ENCODE measurements at regions not wholly inside any gene's neighbourhood (a gene's known extent, or its start where the extent isn't known, plus 50 kb on each side); places are given as distances from the start of the nearest gene placed in this dataset.

- Histone ChIP-seq H3K4me3 (no peak overlapping the region), H3K27ac (replicated peaks) (no peak overlapping the region), H3K4me1 (no peaks in the 10 kb centered on the region), H3K9me3 (replicated peaks) (no peaks in the 10 kb centered on the region), H3K36me3 (no peaks in the 10 kb centered on the region), H3K27me3 (ENCODE audit: low read depth) (no peaks in the 10 kb centered on the region)
- intact Hi-C loops (cut with micrococcal nuclease): no loop called here
- DNase-seq: no peak
- TF ChIP-seq, protein P1, sequence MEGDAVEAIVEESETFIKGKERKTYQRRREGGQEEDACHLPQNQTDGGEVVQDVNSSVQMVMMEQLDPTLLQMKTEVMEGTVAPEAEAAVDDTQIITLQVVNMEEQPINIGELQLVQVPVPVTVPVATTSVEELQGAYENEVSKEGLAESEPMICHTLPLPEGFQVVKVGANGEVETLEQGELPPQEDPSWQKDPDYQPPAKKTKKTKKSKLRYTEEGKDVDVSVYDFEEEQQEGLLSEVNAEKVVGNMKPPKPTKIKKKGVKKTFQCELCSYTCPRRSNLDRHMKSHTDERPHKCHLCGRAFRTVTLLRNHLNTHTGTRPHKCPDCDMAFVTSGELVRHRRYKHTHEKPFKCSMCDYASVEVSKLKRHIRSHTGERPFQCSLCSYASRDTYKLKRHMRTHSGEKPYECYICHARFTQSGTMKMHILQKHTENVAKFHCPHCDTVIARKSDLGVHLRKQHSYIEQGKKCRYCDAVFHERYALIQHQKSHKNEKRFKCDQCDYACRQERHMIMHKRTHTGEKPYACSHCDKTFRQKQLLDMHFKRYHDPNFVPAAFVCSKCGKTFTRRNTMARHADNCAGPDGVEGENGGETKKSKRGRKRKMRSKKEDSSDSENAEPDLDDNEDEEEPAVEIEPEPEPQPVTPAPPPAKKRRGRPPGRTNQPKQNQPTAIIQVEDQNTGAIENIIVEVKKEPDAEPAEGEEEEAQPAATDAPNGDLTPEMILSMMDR (IDR thresholded peaks at IDR 0.05; ENCODE audit: borderline replicate concordance): no peak
Observed at GRCh38 chr20:11091511-11091910, 417.7 kb upstream of the JAG1 start.

- no peaks in the 10 kb centered on the region for H3K27me3 ChIP-seq (ENCODE audit: low read depth)
- H3K9me3 ChIP-seq (replicated peaks): no peaks in the 10 kb centered on the region
- no peak for DNase-seq
- TF ChIP-seq, protein P1 (IDR thresholded peaks at IDR 0.05; ENCODE audit: borderline replicate concordance): no peak
- H3K27ac ChIP-seq (replicated peaks): no peak overlapping the region
- H3K4me3 ChIP-seq: no peak overlapping the region
- no peaks in the 10 kb centered on the region for H3K36me3 ChIP-seq
- no peaks in the 10 kb centered on the region for H3K4me1 ChIP-seq
- intact Hi-C loops (cut with micrococcal nuclease): no loop called here
Observed at GRCh38 chr20:11092151-11092550, 418.4 kb upstream of the JAG1 start.

- Histone ChIP-seq H3K27me3 (ENCODE audit: low read depth) (no peaks in the 10 kb centered on the region), H3K9me3 (replicated peaks) (no peaks in the 10 kb centered on the region), H3K27ac (replicated peaks) (no peak overlapping the region), H3K4me3 (no peak overlapping the region), H3K36me3 (no peaks in the 10 kb centered on the region), H3K4me1 (no peaks in the 10 kb centered on the region)
- TF ChIP-seq, protein P1 (IDR thresholded peaks at IDR 0.05; ENCODE audit: borderline replicate concordance): no peak
- intact Hi-C loops (cut with micrococcal nuclease): no loop called here
- no peak for DNase-seq
Observed at GRCh38 chr20:11094196-11094595, 420.4 kb upstream of the JAG1 start.

GRCh38 chr20:11094711-11095110, 420.9 kb upstream of the JAG1 start:
- DNase-seq: no peak
- Histone ChIP-seq H3K27me3 (ENCODE audit: low read depth) (no peaks in the 10 kb centered on the region), H3K36me3 (no peaks in the 10 kb centered on the region), H3K9me3 (replicated peaks) (no peaks in the 10 kb centered on the region), H3K27ac (replicated peaks) (no peak overlapping the region), H3K4me3 (no peak overlapping the region), H3K4me1 (no peaks in the 10 kb centered on the region)
- TF ChIP-seq, protein P1 (IDR thresholded peaks at IDR 0.05; ENCODE audit: borderline replicate concordance): no peak
- intact Hi-C loops (cut with micrococcal nuclease): no loop called here

- intact Hi-C loops (cut with micrococcal nuclease): no loop called here
- H3K4me3 ChIP-seq: no peak overlapping the region
- no peak for DNase-seq
- TF ChIP-seq, protein P1 (IDR thresholded peaks at IDR 0.05; ENCODE audit: borderline replicate concordance): peak; percentile 47
- H3K36me3 ChIP-seq: no peaks in the 10 kb centered on the region
- no peaks in the 10 kb centered on the region for H3K9me3 ChIP-seq (replicated peaks)
- H3K27me3 ChIP-seq (ENCODE audit: low read depth): no peaks in the 10 kb centered on the region
- no peaks in the 10 kb centered on the region for H3K4me1 ChIP-seq
- no peak overlapping the region for H3K27ac ChIP-seq (replicated peaks)
Observed at GRCh38 chr20:11098888-11099287, 425.1 kb upstream of the JAG1 start.

GRCh38 chr20:11101243-11101642, 427.4 kb upstream of the JAG1 start:
- intact Hi-C loops (cut with micrococcal nuclease): no loop called here
- Histone ChIP-seq H3K36me3 (no peaks in the 10 kb centered on the region), H3K27ac (replicated peaks) (no peak overlapping the region), H3K9me3 (replicated peaks) (no peaks in the 10 kb centered on the region), H3K27me3 (ENCODE audit: low read depth) (no peaks in the 10 kb centered on the region), H3K4me1 (no peaks in the 10 kb centered on the region), H3K4me3 (no peak overlapping the region)
- TF ChIP-seq, protein P1 (IDR thresholded peaks at IDR 0.05; ENCODE audit: borderline replicate concordance): no peak
- no peak for DNase-seq
